ENCODE measurements at regions not wholly inside any gene's neighbourhood (a gene's known extent, or its start where the extent isn't known, plus 50 kb on each side); places are given as distances from the start of the nearest gene placed in this dataset.

DNA sequence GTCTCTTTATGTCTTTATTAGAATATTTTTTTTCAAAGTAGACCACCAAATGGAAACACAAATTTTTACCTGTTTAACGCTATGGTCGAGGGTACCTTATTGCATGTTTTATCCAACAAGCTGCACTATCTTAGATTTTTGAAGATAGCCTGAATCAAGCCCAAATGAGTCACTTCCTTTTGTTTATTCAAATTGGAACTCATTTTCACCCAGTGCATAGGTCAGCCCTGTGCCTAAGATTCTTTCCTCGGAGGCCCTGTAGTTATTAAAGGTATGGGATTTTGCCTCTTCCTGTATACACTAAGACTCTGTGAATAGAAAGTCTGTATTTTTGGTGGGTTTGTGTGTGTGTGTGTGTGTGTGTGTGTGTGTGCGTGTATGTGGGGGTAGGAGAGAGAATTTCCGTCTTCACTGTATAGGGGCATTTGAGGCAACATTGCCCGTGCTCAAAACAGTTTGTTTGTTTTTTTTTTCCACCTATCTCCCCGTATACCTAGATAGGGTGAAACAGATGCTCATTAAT, 358.0 kb upstream of the CADM2 start:
- Histone ChIP-seq H3K27ac (ENCODE audit: low read depth, low read length) (no peak overlapping the region), H3K4me1 (ENCODE audit: control insufficient read depth, low read length) (no peaks in the 10 kb centered on the region), H3K4me2 (ENCODE audit: low read length) (no peak overlapping the region), H4K20me1 (ENCODE audit: control insufficient read depth, insufficient read depth, low read depth, low read length) (no peaks in the 10 kb centered on the region), H3F3A (ENCODE audit: control insufficient read depth, insufficient read depth) (no peaks in the 10 kb centered on the region), H3K27me3 (ENCODE audit: control insufficient read depth, low read length) (no peaks in the 10 kb centered on the region), H3K36me3 (ENCODE audit: control insufficient read depth, low read length) (no peaks in the 10 kb centered on the region), H3K79me2 (ENCODE audit: control insufficient read depth, low read length) (no peaks in the 10 kb centered on the region), H3K9me3 (ENCODE audit: control insufficient read depth, insufficient read depth, low read length) (no peaks in the 10 kb centered on the region), H3K9me2 (replicated peaks; ENCODE audit: control insufficient read depth, low read length) (no peaks in the 10 kb centered on the region), H3K4me3 (ENCODE audit: low read length) (no peak overlapping the region)
- TF ChIP-seq CTCF (IDR thresholded peaks at IDR 0.05; ENCODE audit: low read depth, low read length, poor library complexity, severe bottlenecking) (no peak), EZH2phosphoT487 (IDR thresholded peaks at IDR 0.05; ENCODE audit: borderline replicate concordance, low read length) (no peak)

DNA sequence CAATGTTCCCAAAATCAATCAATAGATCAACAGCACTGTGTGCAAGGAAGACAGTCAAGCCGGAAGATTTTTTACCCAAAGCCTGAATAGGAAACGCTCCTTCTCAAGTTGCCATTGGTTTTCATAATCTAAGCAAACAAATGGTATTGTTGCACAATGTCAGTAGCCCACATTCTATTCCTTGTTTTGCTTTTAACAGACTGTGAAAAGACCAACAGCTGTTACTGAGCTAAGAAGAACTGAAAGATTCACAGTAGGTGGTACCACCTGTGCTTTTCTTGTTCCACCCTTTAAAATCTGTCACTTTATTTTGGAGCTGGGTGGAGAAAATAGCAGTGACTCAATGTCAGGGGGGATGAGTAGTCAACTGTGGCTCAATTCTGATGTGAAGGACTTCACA, 357.5 kb upstream of the CADM2 start:
- Histone ChIP-seq H3K9me2 (replicated peaks; ENCODE audit: control insufficient read depth, low read length) (no peaks in the 10 kb centered on the region), H4K20me1 (ENCODE audit: control insufficient read depth, insufficient read depth, low read depth, low read length) (no peaks in the 10 kb centered on the region), H3F3A (ENCODE audit: control insufficient read depth, insufficient read depth) (no peaks in the 10 kb centered on the region), H3K27ac (ENCODE audit: low read depth, low read length) (no peak overlapping the region), H3K4me1 (ENCODE audit: control insufficient read depth, low read length) (no peaks in the 10 kb centered on the region), H3K27me3 (ENCODE audit: control insufficient read depth, low read length) (no peaks in the 10 kb centered on the region), H3K9me3 (ENCODE audit: control insufficient read depth, insufficient read depth, low read length) (no peaks in the 10 kb centered on the region), H3K4me3 (ENCODE audit: low read length) (no peak overlapping the region), H3K79me2 (ENCODE audit: control insufficient read depth, low read length) (no peaks in the 10 kb centered on the region), H3K36me3 (ENCODE audit: control insufficient read depth, low read length) (no peaks in the 10 kb centered on the region), H3K4me2 (ENCODE audit: low read length) (no peak overlapping the region)
- TF ChIP-seq EZH2phosphoT487 (IDR thresholded peaks at IDR 0.05; ENCODE audit: borderline replicate concordance, low read length) (no peak), CTCF (IDR thresholded peaks at IDR 0.05; ENCODE audit: low read depth, low read length, poor library complexity, severe bottlenecking) (no peak)

GRCh38 chr3:84621823-84622222, 337.0 kb upstream of the CADM2 start:
- TF ChIP-seq CTCF (IDR thresholded peaks at IDR 0.05; ENCODE audit: low read depth, low read length, poor library complexity, severe bottlenecking) (no peak), EZH2phosphoT487 (IDR thresholded peaks at IDR 0.05; ENCODE audit: borderline replicate concordance, low read length) (no peak)

More at GRCh38 chr3:84621823-84622222, 337.0 kb upstream of the CADM2 start:
- no peaks in the 10 kb centered on the region for H4K20me1 ChIP-seq (ENCODE audit: control insufficient read depth, insufficient read depth, low read depth, low read length)
- no peaks in the 10 kb centered on the region for H3K9me3 ChIP-seq (ENCODE audit: control insufficient read depth, insufficient read depth, low read length)
- no peaks in the 10 kb centered on the region for H3K36me3 ChIP-seq (ENCODE audit: control insufficient read depth, low read length)
- no peaks in the 10 kb centered on the region for H3K79me2 ChIP-seq (ENCODE audit: control insufficient read depth, low read length)
- no peaks in the 10 kb centered on the region for H3K27me3 ChIP-seq (ENCODE audit: control insufficient read depth, low read length)
- H3K4me1 ChIP-seq (ENCODE audit: control insufficient read depth, low read length) = no peaks in the 10 kb centered on the region
- no peak overlapping the region for H3K27ac ChIP-seq (ENCODE audit: low read depth, low read length)
- no peaks in the 10 kb centered on the region for H3F3A ChIP-seq (ENCODE audit: control insufficient read depth, insufficient read depth)
- H3K9me2 ChIP-seq (replicated peaks; ENCODE audit: control insufficient read depth, low read length) = no peaks in the 10 kb centered on the region
- H3K4me2 ChIP-seq (ENCODE audit: low read length) = no peak overlapping the region
- no peak overlapping the region for H3K4me3 ChIP-seq (ENCODE audit: low read length)

All from DOHH2 (cell line).